GM12891 (cell line): ENCODE measurements at regions not wholly inside any gene's neighbourhood (a gene's known extent, or its start where the extent isn't known, plus 50 kb on each side); places are given as distances from the start of the nearest gene placed in this dataset.

Experiments
- POLR2A ChIP-seq: IDR thresholded peaks from 2 replicates; pipeline ENCODE4 v1.6.1; 2011; ENCODE audit warnings: low read depth, low read length, control low read depth
- SPI1 ChIP-seq: IDR thresholded peaks from 2 replicates; pipeline ENCODE4 v1.6.1; 2011; ENCODE audit warnings: low read depth, low read length, control low read depth
- TAF1 ChIP-seq: IDR thresholded peaks from 2 replicates; pipeline ENCODE4 v1.6.1; 2011; ENCODE audit warnings: low read depth, low read length, control low read depth

DNA sequence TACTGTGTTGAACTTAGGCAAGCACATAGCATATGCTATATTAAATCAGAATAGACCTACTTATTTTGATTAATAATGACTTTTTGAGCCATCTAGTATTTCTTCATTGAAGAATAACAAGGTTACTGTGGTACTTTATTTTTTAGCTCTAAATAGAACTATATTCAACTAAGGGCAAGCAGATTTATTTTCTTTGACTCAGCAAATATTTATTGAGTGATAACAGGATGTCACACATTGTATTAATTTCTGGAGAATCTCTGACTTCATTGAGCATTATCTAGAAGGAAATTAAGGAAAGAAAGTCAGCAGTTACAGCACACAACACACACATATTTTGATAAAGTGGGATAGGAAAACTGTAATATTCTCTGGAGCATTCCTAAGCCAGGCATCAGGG is 407.4 kb downstream of the CD109 start:
- TF ChIP-seq POLR2A (no peak), TAF1 (no peak), SPI1 (no peak)
